Right lobe of liver (tissue), 4 donors: ENCODE measurements at regions not wholly inside any gene's neighbourhood (a gene's known extent, or its start where the extent isn't known, plus 50 kb on each side); places are given as distances from the start of the nearest gene placed in this dataset.

Source experiments
- POLR2A ChIP-seq: fragments of 450-650 bp; IDR thresholded peaks from one replicate; pipeline ENCODE4 v1.6.1; 2017; ENCODE audit warnings: antibody characterized with exemption, mild to moderate bottlenecking
- TF ChIP-seq, protein P1 (sequence below), 4 donors: fragments of 200-600 bp in 3 of 4; fragments of 450-650 bp in 1 of 4; IDR thresholded peaks; one replicate each; pipeline versions ENCODE4 v1.5.1 to v1.8.0; 2016 to 2022; ENCODE audit warnings: antibody characterized with exemption in 4 of 4, mild to moderate bottlenecking in 2 of 4
- donor health status: DM: no; HTN: no; CAD: no.
- donor health status: DM: no; HTN: no; CAD: no.
- donor health status: DM: no; HTN: yes; CAD: no.

DNA sequence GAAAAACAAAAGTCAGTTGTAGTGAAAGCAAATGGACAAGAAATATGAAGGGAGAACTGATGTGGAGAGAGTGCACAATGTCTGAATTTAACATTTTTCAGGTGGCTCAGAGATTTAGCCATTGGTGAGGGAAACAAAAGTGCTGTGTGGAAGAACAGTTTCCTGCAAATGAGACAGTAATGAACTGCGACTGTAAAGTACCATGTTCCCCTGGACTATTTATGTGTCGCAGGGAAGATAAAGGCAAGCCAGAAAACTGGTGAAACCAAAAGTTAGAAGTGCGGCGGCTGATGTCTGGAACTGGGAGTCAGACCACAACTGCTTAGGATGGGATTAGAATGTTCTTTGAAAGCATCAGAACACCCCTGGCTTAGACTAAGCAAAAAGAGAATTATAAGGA is 905.1 kb upstream of the MAN1A1 start:
- TF ChIP-seq, protein P1, sequence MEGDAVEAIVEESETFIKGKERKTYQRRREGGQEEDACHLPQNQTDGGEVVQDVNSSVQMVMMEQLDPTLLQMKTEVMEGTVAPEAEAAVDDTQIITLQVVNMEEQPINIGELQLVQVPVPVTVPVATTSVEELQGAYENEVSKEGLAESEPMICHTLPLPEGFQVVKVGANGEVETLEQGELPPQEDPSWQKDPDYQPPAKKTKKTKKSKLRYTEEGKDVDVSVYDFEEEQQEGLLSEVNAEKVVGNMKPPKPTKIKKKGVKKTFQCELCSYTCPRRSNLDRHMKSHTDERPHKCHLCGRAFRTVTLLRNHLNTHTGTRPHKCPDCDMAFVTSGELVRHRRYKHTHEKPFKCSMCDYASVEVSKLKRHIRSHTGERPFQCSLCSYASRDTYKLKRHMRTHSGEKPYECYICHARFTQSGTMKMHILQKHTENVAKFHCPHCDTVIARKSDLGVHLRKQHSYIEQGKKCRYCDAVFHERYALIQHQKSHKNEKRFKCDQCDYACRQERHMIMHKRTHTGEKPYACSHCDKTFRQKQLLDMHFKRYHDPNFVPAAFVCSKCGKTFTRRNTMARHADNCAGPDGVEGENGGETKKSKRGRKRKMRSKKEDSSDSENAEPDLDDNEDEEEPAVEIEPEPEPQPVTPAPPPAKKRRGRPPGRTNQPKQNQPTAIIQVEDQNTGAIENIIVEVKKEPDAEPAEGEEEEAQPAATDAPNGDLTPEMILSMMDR (IDR thresholded peaks at IDR 0.05), result no peak
- no peak for TF ChIP-seq POLR2A
